K562 (cell line): ENCODE measurements at regions not wholly inside any gene's neighbourhood (a gene's known extent, or its start where the extent isn't known, plus 50 kb on each side); places are given as distances from the start of the nearest gene placed in this dataset.

Experiments used
- CREBBP ChIP-seq: IDR thresholded peaks from one replicate; pipeline ENCODE4 v1.6.1; 2012; ENCODE audit warnings: low read depth, mild to moderate bottlenecking, control low read depth, inconsistent platforms, low read length
- CSDE1 ChIP-seq, 2 experiments: fragments of 450-650 bp; IDR thresholded peaks; 2 replicates each; pipeline ENCODE4 v1.6.1; 2016; ENCODE audit warnings: mild to moderate bottlenecking in 1 of 2
- CTCFL ChIP-seq: IDR thresholded peaks from 2 replicates; pipeline ENCODE4 v1.6.1; 2011; ENCODE audit warnings: borderline replicate concordance, low read depth, mild to moderate bottlenecking, moderate library complexity, low read length; ENCODE audit not compliant: insufficient read depth, poor library complexity, severe bottlenecking
- DDX20 ChIP-seq: fragments of 450-650 bp; IDR thresholded peaks from 2 replicates; pipeline ENCODE4 v1.6.1; 2016; ENCODE audit warnings: missing genetic modification characterization, low read depth, mild to moderate bottlenecking, missing compliant biosample characterization, moderate library complexity
- DMBX1 ChIP-seq: fragments of 250-450 bp; sonication (Bioruptor Pico); IDR thresholded peaks from 2 replicates; pipeline ENCODE4 v1.8.0; 2022; ENCODE audit warnings: inconsistent platforms, mild to moderate bottlenecking, moderate library complexity, borderline replicate concordance
- FOXK2 ChIP-seq, 2 experiments: fragments of 450-650 bp; IDR thresholded peaks in 1 of 2; conservative IDR thresholded peaks in 1 of 2; 2 replicates each; pipeline ENCODE4 v1.6.1; 2016; ENCODE audit warnings: low read depth in 2 of 2, mild to moderate bottlenecking in 1 of 2
- REST ChIP-seq, 2 experiments: fragments of 450-650 bp; formaldehyde crosslinking in 1 of 2; IDR thresholded peaks; 2 replicates each; pipeline versions ENCODE4 v1.4.0 to v1.6.1; 2014 to 2020; ENCODE audit warnings: mild to moderate bottlenecking in 2 of 2, borderline replicate concordance in 1 of 2, low read depth in 1 of 2
- RNF219 ChIP-seq: fragments of 250-450 bp; sonication (Bioruptor Pico); IDR thresholded peaks from 2 replicates; pipeline ENCODE4 v1.5.0; 2022; ENCODE audit warnings: mild to moderate bottlenecking
- ZBTB43 ChIP-seq: sonication (generic); formaldehyde crosslinking; IDR thresholded peaks from 2 replicates; pipeline ENCODE4 v1.8.0; 2023; ENCODE audit warnings: mild to moderate bottlenecking, missing genetic modification reagents
- ZNF830 ChIP-seq: fragments of 250-450 bp; sonication (Bioruptor Pico); IDR thresholded peaks from 2 replicates; pipeline ENCODE4 v1.5.0; 2021; ENCODE audit warnings: mild to moderate bottlenecking

GRCh38 chr13:59461411-59461810 is 702.3 kb downstream of the DIAPH3 start (continued):
- TF ChIP-seq DMBX1 (CRISPR knock-in tag) (no peak), RNF219 (no peak), ZNF830 (CRISPR knock-in tag) (no peak), DDX20 (tag) (no peak), REST (IDR thresholded peaks at IDR 0.05; ENCODE audit: borderline replicate concordance) (no peak), REST (CRISPR knock-in tag; IDR thresholded peaks at IDR 0.05; ENCODE audit: low read depth) (no peak), CTCFL (no peak), FOXK2 (conservative IDR thresholded peaks at IDR 0.05 in 1 of 2, IDR thresholded peaks at IDR 0.05 in 1 of 2; ENCODE audit: low read depth in 2 of 2) (no peak), ZBTB43 (CRISPR knock-in tag) (no peak), CSDE1 (IDR thresholded peaks at IDR 0.05) (no peak), CREBBP (no peak)
